Hepatocyte (in vitro differentiated cells): ENCODE measurements at regions not wholly inside any gene's neighbourhood (a gene's known extent, or its start where the extent isn't known, plus 50 kb on each side); places are given as distances from the start of the nearest gene placed in this dataset.
A peak's percentile ranks its signal among the peaks of the same experiment; 100 is the strongest.

ENCODE experiments used
- DNase-seq: peaks from one replicate; pipeline ENCODE4 v3.0.0-alpha.2; 2016; ENCODE audit warnings: low spot score
- H2AFZ ChIP-seq: fragments of 200-600 bp; sonication (generic); 2 replicates; pipeline ENCODE4 v1.6.0; 2016; ENCODE audit warnings: antibody characterized with exemption, mild to moderate bottlenecking
- H3K27ac ChIP-seq: fragments of 200-600 bp; sonication (generic); 2 replicates; pipeline ENCODE4 v1.5.1; 2016; ENCODE audit warnings: mild to moderate bottlenecking
- H3K27me3 ChIP-seq: fragments of 200-600 bp; sonication (generic); 2 replicates; pipeline ENCODE4 v1.6.1; 2016
- H3K36me3 ChIP-seq: fragments of 200-600 bp; sonication (generic); replicated peaks from 2 replicates; pipeline ENCODE4 v1.5.1; 2016; ENCODE audit warnings: low read depth; ENCODE audit not compliant: insufficient read depth
- H3K4me1 ChIP-seq: fragments of 200-600 bp; sonication (generic); 2 replicates; pipeline ENCODE4 v1.5.1; 2016; ENCODE audit warnings: mild to moderate bottlenecking, moderate library complexity; ENCODE audit not compliant: insufficient read depth
- H3K4me2 ChIP-seq: fragments of 200-600 bp; sonication (generic); 2 replicates; pipeline ENCODE4 v1.6.0; 2016
- H3K4me3 ChIP-seq: fragments of 200-600 bp; sonication (generic); 2 replicates; pipeline ENCODE4 v1.5.1; 2016; ENCODE audit warnings: mild to moderate bottlenecking
- H3K79me2 ChIP-seq: fragments of 200-600 bp; sonication (generic); 2 replicates; pipeline ENCODE4 v1.6.0; 2017; ENCODE audit warnings: mild to moderate bottlenecking
- H3K9me2 ChIP-seq: fragments of 200-600 bp; sonication (generic); replicated peaks from 2 replicates; pipeline ENCODE4 v1.6.0; 2017; ENCODE audit warnings: mild to moderate bottlenecking; ENCODE audit not compliant: insufficient read depth
- H3K9me3 ChIP-seq: fragments of 200-600 bp; sonication (generic); 2 replicates; pipeline ENCODE4 v1.5.1; 2016; ENCODE audit warnings: low read depth, mild to moderate bottlenecking
- H4K20me1 ChIP-seq: fragments of 200-600 bp; sonication (generic); 2 replicates; pipeline ENCODE4 v1.6.0; 2016; ENCODE audit warnings: mild to moderate bottlenecking; ENCODE audit not compliant: insufficient read depth, poor library complexity, severe bottlenecking
- EZH2 ChIP-seq: fragments of 200-600 bp; sonication (generic); IDR thresholded peaks from 2 replicates; pipeline ENCODE4 v1.6.1; 2016; ENCODE audit warnings: antibody characterized with exemption, mild to moderate bottlenecking, borderline replicate concordance
- EZH2phosphoT487 ChIP-seq: fragments of 200-600 bp; sonication (generic); IDR thresholded peaks from one replicate; pipeline ENCODE4 v1.6.1; 2018; ENCODE audit warnings: antibody characterized with exemption, mild to moderate bottlenecking, low read depth, moderate library complexity; ENCODE audit not compliant: unreplicated experiment, severe bottlenecking
- WGBS: methylation state at CpG from one replicate; pipeline ENCODE4 v1.1.6; 2016; ENCODE audit warnings: low lambda C conversion rate; ENCODE audit errors: missing lambda C conversion rate; 5-methylcytosine and 5-hydroxymethylcytosine counted together
- TF ChIP-seq, protein P1 (sequence below): fragments of 200-600 bp; sonication (generic); IDR thresholded peaks from 2 replicates; pipeline ENCODE4 v1.5.1; 2016; ENCODE audit warnings: antibody characterized with exemption, mild to moderate bottlenecking; ENCODE audit not compliant: poor library complexity

DNA sequence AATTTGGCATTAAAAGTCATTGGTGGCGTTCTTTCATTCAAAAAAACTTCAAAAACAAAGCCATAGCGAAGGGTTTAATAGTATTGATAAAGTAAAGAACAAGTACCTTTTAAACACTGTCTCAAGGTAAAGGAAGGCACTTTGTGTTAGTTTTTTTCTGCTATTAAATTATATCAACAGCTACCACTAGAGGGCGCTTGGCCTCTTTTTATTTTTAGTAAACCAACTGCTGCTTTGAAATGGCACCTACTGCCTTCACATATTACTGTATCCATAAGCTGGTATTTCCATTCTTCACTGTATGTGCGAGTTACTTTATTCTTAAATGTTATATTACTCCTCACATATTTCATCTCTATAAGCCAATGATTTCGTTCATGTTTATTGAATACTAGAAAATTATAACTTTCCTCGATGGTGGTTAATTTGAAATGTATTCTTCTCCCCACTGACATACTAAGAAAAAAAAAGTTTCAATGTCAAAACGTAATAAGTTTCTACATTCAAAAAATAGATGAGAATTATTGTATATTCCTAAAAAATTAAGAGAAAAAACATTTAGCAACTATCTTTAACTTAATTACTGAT, 125.7 kb upstream of the CXADR start:
- H3K4me1 ChIP-seq: no peaks in the 10 kb centered on the region
- peak; percentile 86 for DNase-seq
- WGBS: 22% methylated on average over 7 of the region's 7 CpGs
- H2AFZ ChIP-seq: no peak overlapping the region
- H3K9me2 ChIP-seq: no peaks in the 10 kb centered on the region
- H3K36me3 ChIP-seq: no peaks in the 10 kb centered on the region
- no peaks in the 10 kb centered on the region for H4K20me1 ChIP-seq
- H3K79me2 ChIP-seq: no peaks in the 10 kb centered on the region
- H3K27me3 ChIP-seq: no peaks in the 10 kb centered on the region
- no peaks in the 10 kb centered on the region for H3K9me3 ChIP-seq
- TF ChIP-seq, protein P1, sequence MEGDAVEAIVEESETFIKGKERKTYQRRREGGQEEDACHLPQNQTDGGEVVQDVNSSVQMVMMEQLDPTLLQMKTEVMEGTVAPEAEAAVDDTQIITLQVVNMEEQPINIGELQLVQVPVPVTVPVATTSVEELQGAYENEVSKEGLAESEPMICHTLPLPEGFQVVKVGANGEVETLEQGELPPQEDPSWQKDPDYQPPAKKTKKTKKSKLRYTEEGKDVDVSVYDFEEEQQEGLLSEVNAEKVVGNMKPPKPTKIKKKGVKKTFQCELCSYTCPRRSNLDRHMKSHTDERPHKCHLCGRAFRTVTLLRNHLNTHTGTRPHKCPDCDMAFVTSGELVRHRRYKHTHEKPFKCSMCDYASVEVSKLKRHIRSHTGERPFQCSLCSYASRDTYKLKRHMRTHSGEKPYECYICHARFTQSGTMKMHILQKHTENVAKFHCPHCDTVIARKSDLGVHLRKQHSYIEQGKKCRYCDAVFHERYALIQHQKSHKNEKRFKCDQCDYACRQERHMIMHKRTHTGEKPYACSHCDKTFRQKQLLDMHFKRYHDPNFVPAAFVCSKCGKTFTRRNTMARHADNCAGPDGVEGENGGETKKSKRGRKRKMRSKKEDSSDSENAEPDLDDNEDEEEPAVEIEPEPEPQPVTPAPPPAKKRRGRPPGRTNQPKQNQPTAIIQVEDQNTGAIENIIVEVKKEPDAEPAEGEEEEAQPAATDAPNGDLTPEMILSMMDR: peak; percentile 80
- TF ChIP-seq EZH2 (no peak), EZH2phosphoT487 (no peak)
- H3K4me2 ChIP-seq: no peak overlapping the region
- no peak overlapping the region for H3K27ac ChIP-seq
- no peak overlapping the region for H3K4me3 ChIP-seq

DNA sequence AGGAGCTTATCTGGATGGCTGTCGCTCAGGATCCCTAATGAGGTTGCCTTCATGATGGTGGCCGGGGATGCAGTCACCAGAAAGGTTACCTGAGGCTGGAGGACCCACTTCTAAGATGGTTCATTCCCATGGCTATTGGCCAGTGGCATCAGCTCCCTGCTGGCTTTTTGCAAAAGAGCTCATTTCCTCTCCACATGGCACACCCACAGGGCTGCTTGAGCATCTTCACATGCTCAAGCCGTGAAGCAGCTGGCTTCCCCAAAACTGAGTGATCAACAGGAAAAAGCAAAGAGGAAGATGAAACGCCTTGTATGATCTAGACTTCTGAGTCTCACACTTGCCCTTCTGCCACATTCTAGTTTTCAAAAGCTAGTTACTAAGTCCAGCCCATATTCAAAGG, 124.6 kb upstream of the CXADR start:
- Histone ChIP-seq H4K20me1 (no peaks in the 10 kb centered on the region), H3K4me1 (no peaks in the 10 kb centered on the region), H3K79me2 (no peaks in the 10 kb centered on the region), H2AFZ (no peak overlapping the region), H3K4me3 (no peak overlapping the region), H3K27me3 (no peaks in the 10 kb centered on the region), H3K9me3 (no peaks in the 10 kb centered on the region), H3K4me2 (no peak overlapping the region), H3K36me3 (no peaks in the 10 kb centered on the region), H3K9me2 (no peaks in the 10 kb centered on the region), H3K27ac (no peak overlapping the region)
- TF ChIP-seq, protein P1: no peak
- TF ChIP-seq EZH2phosphoT487: no peak
- DNase-seq: no peak
- WGBS: 90% methylated on average over 4 of the region's 4 CpGs

DNA sequence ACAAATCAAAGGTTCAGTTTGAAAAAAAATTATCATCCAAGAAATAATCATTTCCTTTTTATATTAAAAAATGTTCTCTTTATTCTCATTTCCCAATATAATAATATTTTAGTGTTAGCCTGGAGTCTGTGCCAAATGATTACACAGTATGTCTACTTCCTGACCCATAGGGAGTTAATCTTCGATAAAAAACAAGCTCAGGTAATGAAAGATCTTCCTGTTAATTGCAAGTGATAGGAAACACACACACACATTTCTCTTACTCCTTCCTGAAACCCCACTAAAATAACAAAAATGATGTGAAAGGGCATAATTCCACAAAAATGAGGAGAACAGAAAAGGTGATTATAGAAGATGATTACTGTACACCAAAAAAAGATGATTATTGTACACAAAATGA, 123.5 kb upstream of the CXADR start:
- no peak overlapping the region for H3K27ac ChIP-seq
- no peak for DNase-seq
- no peak overlapping the region for H2AFZ ChIP-seq
- WGBS: 94% methylated on average over 1 of the region's 1 CpG
- H3K27me3 ChIP-seq: no peaks in the 10 kb centered on the region
- H3K4me1 ChIP-seq: no peaks in the 10 kb centered on the region
- TF ChIP-seq, protein P1: no peak
- TF ChIP-seq EZH2phosphoT487 (no peak), EZH2 (no peak)
- H3K36me3 ChIP-seq: no peaks in the 10 kb centered on the region
- no peaks in the 10 kb centered on the region for H3K9me2 ChIP-seq
- H4K20me1 ChIP-seq: no peaks in the 10 kb centered on the region
- H3K9me3 ChIP-seq: no peaks in the 10 kb centered on the region
- no peaks in the 10 kb centered on the region for H3K79me2 ChIP-seq
- no peak overlapping the region for H3K4me3 ChIP-seq
- H3K4me2 ChIP-seq: no peak overlapping the region

DNA sequence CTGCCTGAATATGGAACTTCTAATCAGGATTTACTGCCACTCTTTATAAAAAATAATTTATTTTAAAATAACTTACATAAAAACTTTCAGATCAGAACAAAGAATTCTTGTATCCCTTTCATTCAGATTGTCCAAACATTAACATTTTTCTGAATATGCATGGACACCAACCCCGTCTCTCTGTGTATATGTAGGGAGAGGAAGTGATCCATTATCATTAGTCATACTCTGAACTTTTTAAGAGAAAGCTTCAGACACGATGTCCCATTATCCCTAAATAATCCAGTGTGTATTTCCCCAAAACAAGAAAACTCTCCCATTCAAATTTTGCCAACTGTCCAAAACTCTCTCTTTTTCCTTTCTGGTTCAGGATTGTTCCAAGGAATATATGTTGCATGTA, 122.3 kb upstream of the CXADR start:
- Histone ChIP-seq H3K79me2 (no peaks in the 10 kb centered on the region), H4K20me1 (no peaks in the 10 kb centered on the region), H3K27ac (no peak overlapping the region), H3K4me1 (no peaks in the 10 kb centered on the region), H3K36me3 (no peaks in the 10 kb centered on the region), H3K4me3 (no peak overlapping the region), H3K9me3 (no peaks in the 10 kb centered on the region), H3K27me3 (no peaks in the 10 kb centered on the region), H3K4me2 (no peak overlapping the region), H3K9me2 (no peaks in the 10 kb centered on the region), H2AFZ (no peak overlapping the region)
- TF ChIP-seq EZH2 (no peak), EZH2phosphoT487 (no peak)
- WGBS: 66% methylated on average over 2 of the region's 2 CpGs
- no peak for DNase-seq
